TTC549 (cell line): ENCODE measurements at regions not wholly inside any gene's neighbourhood (a gene's known extent, or its start where the extent isn't known, plus 50 kb on each side); places are given as distances from the start of the nearest gene placed in this dataset.
"Not testable (repeated sequence)": the region's sequence is repeated elsewhere in the genome, so short reads cannot be mapped to it uniquely, and the experiment has no call there.

ENCODE experiments used
- FAIRE-seq: peaks from 2 replicates; lab custom pipeline; 2012; peaks lifted over from hg19 to GRCh38; lab: Jason Lieb, UNC

DNA sequence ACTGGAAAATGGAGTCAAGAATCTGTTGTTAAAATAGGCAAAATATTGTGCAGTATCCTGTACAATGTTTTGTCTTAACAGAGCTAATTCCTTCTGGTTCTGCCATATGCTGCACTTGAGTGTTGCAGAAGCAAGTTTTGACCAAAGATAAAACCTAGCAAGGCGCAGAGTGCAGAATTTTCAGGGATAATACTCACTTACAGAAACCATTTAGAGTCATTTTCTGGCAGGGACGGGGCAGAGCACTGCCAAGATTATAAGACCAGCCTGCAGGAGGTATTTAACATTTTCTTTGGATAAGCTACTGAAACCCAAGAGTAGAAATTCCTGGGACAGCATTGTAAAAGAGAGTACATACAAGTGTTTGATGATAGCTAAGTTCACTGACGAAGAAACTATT, 159.5 kb upstream of the EDNRB start:
- no peak for FAIRE-seq

DNA sequence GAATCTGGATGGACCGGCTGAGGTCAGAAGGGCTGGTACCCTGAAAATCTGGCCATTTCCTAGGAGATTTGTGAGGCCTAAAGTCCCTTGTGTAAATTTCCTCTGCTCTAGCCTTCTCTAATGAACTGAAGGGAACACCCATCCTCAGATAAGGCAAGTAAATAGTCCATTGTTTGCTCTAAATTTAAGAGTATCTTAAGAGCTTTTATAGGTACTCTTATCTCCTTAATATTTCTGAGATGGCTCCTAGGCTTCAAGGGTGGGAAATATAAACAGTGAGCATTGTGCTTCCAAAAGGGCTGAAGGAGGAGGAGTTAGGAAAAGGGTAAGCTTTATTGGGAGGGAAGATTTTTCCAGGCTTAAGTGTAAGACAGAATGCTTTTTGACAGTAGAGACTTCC, 148.7 kb upstream of the EDNRB start:
- FAIRE-seq, result no peak

DNA sequence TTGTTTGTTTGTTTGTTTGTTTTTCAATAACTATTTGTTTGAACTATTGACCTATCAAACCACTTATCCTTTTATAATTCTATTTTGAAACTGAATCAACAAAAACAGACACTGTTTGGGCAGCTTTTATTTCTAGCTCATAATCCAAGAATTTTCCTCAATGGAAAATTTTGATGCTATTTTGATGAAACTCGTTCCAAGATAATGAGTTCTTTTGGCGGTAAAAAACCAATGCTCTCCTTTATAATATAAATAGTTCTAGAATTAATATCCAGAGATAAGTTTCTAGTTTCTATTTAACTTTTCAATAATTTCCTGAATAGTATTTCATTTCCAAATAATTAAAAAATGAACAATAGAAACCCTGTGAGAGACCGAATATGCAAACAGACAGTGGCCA, 146.5 kb upstream of the EDNRB start:
- FAIRE-seq, result no peak

DNA sequence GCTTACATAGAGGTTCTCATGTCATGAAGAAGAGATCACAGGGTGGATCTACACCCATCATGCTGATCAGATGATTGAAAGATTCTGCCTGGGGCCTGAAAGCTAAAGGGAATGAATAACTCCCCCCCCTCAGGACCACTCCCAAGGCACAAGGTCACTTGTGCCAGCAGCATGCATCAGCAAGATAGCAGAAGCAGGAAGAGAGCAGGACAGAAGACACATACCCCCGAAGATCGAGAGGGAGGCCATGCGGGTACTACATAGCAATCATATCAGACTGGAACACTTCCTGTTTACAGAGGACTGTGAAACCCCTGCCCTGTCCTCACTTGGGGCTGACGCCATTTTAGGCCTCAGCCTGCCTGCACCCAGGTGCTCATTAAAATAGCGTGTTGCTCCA, 143.2 kb upstream of the EDNRB start:
- FAIRE-seq, result no peak

DNA sequence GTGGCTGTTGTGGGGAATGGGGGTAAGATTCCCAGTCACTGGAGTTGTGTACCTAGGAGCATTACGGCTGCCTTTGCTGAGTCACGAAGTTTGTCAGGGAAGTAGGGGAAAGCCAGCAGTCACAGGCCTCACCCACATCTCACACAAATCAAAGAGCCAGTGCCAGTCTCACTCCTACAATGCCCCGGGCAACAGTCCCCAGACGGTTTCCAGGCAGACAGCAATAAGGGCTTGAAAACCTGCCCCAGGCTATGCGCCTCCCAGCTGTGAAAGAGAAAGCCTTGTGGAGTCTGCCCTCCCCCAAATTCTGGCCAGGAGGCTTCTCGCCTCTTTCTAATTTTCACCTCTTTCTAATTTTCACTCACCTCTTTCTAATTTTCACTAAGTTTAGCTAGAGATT, 142.3 kb upstream of the EDNRB start:
- no peak for FAIRE-seq

DNA sequence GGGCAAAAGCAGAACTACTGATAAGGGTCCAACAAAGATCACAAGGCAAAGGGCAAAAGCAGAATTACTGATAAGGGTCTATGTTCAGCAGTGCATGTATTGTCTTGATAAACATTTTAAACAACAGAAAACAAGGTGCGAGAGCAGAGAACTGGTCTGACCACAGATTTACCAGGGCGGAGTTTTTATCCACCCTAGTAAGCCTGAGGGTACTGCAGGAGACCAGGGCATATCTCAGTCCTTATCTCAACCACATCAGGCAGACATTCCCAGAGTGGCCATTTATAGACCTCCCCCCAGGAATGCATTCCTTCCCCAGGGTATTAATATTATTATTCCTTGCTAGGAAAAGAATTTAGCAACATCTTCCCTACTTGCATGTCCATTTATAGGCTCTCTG, 138.2 kb upstream of the EDNRB start:
- not testable (repeated sequence) for FAIRE-seq

DNA sequence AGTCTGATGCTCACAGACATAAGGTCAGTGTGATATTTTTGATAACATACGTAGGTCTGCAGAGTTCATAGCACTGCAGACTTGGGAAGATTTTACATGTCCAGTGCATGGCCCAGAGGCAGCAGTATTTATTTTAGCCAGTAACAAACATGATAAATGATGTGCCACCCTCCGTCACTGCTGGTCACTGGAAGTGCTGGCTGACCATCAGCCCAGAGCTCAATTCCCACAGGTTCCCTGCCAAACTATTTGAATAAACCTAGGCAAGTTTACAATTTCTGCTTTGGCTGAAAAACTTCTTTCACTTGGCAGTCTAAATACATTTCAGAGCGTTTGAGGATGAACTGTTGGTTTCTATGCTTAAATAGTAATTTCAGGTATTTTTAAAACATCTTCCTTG, 135.5 kb upstream of the EDNRB start:
- FAIRE-seq, result no peak

DNA sequence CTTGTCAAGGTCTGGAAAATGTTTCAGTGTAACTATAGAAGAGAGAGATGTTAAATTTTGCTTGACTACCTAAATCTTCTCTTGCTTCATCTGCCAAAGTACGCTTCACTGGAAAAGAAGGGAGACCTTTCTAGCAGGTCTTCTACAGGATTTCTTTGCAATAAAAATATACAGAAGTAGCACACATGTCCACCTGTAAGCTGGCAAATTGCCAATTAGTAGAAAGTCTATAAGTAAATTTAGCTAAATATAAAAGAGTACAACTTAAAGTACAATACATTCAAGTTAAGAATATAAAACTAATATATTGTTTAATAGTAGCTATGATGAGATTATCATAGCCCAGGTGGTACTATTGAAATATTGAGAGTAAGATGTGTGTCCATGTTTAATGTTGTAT, 128.5 kb upstream of the EDNRB start:
- no peak for FAIRE-seq

DNA sequence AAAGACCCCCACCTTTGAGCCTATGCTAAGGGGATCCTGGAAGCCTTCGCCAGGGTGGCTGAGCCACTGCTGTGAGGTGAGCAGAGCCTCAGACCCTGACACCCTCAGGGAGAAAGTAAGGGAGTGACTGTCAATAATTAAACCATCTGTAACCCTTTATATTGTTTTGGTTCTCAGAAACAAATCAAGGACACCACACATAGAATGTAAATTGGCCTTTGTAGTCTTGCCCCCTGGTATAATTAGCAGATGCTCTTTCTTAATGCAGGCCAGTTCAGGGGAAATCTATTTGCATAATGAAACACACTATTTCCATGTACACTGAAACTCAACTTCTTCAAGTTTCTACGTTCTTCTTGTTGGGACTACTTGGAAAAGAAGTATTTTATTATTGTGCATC, 127.7 kb upstream of the EDNRB start:
- no peak for FAIRE-seq

DNA sequence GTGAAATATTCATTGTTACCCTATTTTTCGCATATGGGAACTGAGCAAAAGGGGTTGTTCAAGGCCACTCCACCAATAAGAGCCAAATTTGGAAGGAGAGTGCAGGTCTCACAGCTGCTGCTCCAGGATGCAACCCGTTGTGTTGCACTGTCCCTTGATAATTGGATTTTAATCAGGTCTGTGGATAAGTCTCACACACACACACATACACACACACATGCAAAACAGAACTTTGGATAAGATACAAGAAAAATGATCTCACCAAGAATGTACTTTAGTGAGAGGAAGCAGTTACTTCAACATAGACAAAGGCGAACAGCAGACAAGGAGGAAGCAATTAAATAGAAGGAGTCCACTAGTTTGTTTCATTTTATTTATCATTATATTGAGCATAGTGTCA, 127.3 kb upstream of the EDNRB start:
- FAIRE-seq, result no peak

DNA sequence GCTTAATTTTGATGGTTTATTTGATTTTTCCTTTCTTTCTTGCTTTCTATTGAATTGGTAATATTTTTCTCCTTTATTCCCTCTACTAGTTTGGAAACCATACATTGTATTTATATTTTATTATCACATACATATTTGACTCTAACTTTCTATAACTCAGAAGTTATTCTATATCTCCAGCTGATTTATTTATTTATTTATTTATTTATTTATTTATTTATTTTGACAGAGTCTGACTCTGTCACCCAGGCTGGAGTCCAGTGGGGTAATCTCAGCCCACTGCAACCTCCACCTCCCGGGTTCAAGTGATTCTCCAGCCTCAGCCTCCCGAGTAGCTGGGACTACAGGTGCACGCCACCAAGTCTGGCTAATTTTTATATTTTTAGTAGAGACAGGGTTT, 122.7 kb upstream of the EDNRB start:
- not testable (repeated sequence) for FAIRE-seq

DNA sequence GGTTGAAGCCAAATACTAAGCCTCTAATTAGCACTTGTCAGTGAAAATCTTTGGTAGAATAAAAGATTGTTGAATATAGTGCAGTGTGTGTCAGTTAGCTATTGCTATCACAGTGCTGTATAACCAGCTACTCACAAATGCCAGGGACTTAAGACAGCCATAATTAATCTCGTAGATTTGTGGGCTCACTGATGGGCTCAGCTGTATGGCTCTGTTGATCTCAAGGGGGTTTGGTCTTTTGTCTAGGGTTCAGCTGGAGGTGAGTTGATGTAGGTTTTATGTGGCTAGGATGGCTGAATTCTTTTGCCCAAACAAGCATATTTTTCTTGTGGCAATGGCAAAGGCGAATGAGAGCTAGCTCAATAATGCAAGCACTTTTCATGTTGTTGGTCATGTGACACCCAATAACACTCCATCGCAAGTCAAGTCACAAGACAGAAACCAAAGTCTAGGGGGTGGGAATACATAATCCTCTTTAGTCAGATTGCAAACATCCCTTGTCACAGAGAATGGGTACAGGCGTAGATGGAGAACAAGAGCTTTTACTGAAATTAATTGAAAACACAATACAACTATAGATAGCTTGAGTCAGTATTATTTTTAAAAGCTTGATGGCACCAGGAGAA, 121.7 kb upstream of the EDNRB start:
- no peak for FAIRE-seq

DNA sequence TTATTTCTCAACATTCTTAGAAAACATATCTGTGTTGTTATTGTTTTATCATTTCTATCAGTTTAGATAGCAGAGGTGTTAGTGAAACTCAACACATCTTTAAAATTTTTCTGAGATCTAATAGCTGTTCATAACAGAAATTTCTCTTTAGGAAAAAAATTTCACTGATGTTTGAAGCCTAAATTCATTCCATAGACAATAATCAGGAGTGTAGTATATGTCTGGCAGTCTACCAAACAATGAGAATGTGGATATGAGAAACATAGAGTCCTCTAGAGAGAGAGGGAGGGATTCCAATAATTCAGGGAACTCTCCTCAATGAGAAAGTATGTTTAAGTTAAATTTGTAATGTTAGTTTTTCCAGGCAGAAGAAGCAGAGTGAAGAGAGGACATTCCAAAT, 118.2 kb upstream of the EDNRB start:
- FAIRE-seq, result no peak

DNA sequence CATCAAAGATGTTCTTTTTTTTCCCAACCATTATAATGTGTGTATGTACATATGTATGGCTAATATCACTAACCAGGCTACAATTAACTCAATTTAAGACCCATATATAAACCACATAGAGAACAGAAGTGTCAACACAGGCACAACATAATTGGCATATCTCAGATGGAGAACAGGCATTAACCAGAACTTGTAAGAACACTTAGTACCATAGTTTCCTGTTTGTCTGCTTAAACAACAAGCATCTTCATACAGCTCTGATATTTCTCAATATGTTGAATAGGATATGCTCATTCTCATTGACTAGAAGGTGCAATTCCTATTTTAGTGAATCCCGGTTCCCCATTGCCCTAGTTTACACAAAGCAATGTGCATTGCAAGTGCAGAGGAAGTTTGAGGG, 116.9 kb upstream of the EDNRB start:
- FAIRE-seq, result no peak

DNA sequence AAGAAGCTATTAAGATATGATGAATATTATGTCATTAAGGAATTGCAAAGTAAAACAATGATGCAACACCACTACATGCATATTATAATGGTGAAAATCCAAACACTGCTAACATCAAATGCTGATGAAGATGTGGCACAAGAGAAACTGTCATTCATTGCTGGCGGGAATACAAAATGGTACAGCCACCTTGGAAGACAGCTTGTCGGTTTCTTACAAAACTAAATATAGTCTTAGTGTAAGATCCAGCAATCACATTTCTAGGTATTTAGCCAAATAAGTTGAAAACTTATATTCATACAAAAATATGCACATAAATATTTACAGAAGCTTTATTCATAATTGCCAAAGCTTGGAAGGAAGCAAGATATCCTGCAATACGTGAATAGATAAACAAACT, 114.9 kb upstream of the EDNRB start:
- FAIRE-seq, result no peak

DNA sequence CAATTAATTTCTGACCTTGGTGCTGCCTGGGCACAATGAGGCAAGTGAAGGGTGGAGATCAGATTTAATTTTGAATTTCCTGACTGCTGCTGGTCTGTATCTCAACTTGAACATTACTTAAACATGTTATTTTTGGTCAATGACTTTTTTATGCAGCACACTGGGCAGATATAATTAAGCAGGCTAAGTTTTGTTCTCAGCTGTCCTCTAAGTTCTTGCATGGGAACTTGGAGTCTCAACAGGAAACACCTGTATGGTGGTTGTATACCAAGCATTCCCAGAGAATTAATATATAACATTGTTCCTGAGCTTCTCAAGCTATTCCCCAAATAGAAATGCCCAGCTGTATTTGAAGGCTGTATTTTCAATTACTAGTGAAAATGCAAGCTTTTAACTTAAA, 113.5 kb upstream of the EDNRB start:
- FAIRE-seq, result no peak

DNA sequence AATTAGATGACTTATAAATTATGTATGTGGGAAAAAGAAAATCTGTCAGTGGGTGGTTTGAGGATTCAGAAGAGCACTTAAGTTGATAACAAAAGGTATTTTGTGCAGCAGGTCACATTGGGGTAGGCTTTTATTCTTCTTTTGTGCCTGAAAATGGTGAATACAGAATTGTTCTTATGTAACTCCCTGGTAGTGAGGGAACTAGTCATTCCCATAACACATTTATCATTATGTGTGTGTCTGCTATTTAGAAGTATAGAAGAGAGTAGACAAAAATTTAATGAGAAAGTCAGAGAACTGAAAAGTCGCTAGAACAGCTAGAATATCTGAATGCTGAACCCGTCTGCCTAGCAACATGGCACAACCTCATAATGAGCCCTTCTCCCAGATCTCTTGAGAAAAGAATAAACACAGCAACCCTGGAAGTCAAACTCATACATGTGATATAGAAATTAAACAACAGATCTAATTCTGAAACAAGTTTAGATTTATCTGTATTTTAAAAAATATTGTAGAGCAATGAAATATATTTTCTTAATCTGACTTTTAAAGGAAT, 111.8 kb upstream of the EDNRB start:
- no peak for FAIRE-seq

DNA sequence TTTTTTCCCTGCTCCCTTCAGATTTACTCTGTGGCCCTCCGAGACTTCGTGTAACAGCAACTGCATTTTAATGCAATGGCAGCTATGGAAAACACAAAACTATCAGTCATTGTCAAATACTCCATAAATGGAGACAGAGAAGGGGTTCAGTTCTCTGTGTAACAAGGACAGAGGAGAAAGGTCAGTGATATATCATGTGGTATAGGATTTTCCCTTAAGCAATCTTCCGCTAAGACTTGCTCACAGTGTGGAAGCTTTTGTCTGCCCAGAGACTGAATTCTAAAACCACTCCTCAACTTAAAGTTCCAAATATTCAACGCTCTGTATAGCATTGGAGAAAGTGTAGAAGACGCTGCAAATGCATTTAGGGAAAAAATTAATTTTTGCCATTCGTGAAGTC, 111.3 kb upstream of the EDNRB start:
- FAIRE-seq, result no peak

DNA sequence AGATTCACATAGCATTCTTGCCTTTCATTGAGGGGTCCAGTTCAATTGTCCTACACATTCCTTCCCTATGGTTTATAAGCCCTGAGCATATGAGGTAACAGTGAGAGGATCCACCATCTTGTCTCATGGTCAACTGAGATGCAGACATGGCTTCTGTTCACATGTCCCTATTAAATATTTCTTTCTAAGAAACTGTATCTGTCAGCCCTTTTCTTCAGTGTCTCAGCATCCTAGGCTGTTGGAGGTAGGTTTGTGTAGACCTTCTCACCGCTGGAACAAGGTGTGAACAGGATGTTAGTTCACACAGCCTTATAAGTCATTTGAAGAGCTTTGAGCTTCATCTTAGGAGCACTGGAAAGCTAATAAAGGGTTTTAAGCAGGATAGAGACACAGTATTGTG, 110.3 kb upstream of the EDNRB start:
- no peak for FAIRE-seq

DNA sequence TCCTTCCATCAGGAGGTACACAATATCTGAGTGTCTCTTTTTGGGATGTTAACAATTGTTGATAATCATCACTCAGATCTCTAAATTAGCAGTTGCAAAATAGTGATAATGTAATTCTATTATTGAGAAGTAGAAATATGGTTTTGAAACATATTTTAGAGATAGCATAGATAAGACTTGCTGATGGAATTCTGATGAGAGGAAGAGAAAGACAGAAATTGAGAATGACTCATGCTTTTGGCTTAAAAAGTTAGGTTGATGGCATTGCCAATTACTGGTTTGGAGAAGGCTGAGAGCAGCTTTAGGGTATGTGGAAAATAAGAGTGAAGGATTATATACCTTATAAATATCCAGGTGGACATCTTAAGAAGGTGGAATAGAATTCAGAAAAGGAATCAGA, 106.4 kb upstream of the EDNRB start:
- FAIRE-seq, result no peak

DNA sequence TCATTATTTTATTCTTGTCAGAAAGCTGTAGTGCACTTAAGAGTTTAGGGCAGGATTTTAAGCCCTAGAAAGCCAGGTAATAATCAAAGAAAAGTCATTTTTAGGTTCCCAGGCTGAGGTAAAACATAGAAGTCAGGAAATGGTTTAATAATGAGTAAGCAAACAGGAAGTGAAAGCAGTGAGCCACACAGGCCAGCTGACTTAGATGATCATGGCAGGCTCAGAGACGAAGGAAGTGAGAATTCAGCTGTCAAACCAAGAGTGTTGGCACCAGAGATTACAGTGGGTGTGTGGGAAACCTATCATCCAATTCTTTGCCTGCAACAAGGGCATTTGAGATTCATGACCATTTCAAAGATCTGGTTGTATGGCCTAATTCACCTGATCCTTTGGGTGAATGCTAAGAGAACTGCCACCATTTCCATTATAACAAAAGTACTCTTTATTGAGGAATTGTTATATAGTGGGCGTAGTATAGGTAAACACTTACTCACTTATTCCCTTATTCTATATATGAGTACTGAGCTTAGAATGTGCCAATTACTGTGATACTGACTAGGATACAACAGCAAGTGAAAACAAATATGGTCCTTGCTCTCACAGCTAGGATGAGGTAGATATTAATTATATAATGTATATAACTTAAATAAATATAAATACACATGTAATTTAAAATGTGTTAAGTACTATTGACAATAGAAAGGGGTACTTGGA, 103.7 kb upstream of the EDNRB start:
- no peak for FAIRE-seq

DNA sequence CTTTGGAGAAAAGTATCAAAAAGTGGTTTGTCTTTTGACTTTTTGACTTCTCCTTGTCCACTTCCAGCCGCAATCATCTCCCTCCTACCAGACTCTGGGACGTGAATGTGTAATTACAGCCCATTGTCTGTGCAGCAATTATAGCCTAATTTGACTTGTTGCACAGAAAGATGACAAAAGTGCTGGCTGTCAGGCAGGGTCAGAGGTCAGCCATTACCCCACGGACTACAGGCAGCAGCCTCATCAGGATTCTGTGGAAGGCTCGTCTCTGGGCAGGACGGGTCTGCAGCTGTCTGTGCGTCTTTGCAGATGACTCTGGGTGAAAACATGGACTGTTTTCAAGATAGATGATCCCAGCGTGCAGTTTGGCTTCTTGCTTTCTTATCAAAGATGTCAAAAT, 102.2 kb upstream of the EDNRB start:
- no peak for FAIRE-seq

DNA sequence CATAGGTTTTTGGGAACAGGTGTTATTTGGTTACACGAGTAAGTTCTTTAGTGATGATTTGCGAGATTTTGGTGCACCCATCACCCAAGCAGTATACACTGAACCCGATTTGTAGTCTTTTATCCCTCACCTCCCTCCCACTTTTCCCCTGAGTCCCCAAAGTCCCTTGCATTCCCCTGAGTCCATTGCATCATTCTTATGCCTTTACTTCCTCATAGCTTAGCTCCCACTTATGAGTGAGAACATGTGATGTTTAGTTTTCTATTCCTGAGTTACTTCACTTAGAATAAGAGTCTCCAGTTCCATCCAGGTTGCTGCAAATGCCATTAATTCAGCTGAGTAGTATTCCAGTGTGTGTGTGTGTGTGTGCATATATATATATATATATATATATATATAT, 97.2 kb upstream of the EDNRB start:
- FAIRE-seq, result no peak

DNA sequence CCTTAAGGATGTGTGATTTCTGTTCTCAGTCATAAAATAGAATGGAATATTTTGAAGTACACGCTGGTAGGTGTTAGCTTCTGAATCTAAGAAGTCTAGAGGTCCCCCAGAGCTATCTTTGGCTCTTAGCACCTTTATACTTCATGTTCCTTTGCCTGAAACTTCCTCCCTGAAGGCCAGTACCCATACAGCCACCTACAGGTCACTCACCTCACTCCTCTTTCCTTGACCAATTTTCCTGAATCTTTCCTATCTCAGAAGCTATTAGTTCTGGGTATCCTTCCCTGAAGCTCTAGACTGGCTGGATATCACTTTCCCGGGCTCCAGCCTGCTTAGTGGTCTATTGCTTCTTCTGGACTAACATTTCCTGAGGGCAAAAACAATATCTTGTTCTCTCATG, 93.4 kb upstream of the EDNRB start:
- no peak for FAIRE-seq
